ENCODE measurements at regions not wholly inside any gene's neighbourhood (a gene's known extent, or its start where the extent isn't known, plus 50 kb on each side); places are given as distances from the start of the nearest gene placed in this dataset.
A peak's percentile ranks its signal among the peaks of the same experiment; 100 is the strongest.
"Not testable (repeated sequence)": the region's sequence is repeated elsewhere in the genome, so short reads cannot be mapped to it uniquely, and the experiment has no call there.

- DNase-seq (ENCODE audit: low read depth); H3K4me3 ChIP-seq (ENCODE audit: low read length): not testable (repeated sequence)
These were observed 59.2 kb downstream of the CXorf49B start for GRCh38 chrX:71822314-71822713.

GRCh38 chrX:71823391-71824057, 60.4 kb downstream of the CXorf49B start:
- H3K4me3 ChIP-seq (ENCODE audit: low read length) = no peak overlapping the region
- TF ChIP-seq CTCF (conservative IDR thresholded peaks at IDR 0.05; ENCODE audit: low read depth, low read length) = no peak
- DNase-seq (ENCODE audit: low read depth) = no peak

- no peak for DNase-seq (ENCODE audit: low read depth)
- no peak overlapping the region for H3K4me3 ChIP-seq (ENCODE audit: low read length)
- TF ChIP-seq CTCF (conservative IDR thresholded peaks at IDR 0.05; ENCODE audit: low read depth, low read length) = no peak
These were observed 64.9 kb downstream of the CXorf49B start for GRCh38 chrX:71828086-71828485.

GRCh38 chrX:71838092-71838491, 72.6 kb upstream of the NHSL2 start:
- H3K4me3 ChIP-seq (ENCODE audit: low read length); DNase-seq (ENCODE audit: low read depth): not testable (repeated sequence)

DNA sequence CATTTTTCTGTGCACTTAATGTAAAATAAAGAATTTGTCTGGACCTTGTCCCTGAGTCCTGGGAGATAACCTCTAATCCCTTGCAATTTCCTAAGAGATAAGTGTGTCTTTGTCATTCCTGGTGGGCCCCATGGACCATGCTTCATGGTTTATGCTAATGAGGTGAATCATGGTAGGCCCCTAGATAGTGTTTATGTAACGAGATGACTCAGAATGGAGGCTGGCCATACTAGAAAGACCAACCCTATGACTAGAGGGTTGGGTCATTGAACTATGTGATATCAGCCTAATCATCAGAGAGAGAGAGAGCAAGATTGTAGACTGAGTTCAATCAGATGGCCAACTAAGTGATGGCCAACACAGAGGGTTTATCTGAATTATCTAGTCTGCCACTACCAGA, 64.2 kb upstream of the NHSL2 start:
- TF ChIP-seq CTCF (conservative IDR thresholded peaks at IDR 0.05; ENCODE audit: low read depth, low read length) = no peak

DNA sequence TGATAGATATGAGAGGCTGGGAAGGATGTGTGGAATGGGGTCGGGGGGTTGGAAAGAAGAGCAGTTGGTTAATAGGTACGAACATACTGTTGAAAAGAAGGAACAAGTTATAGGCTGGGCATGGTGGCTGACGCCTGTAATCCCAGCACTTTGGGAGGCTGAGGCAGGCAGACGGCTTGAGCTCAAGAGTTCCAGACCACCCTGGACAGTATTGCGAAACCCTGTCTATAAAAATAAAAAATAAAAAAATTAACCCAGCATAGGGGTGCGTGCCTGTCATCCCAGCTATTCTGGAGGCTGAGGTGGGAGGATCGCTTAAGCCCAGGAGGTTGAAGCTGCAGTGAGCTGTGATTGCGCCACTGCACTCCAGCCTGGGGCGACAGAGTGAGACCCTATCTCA, 58.5 kb upstream of the NHSL2 start:
- no peak for DNase-seq (ENCODE audit: low read depth)
- no peak overlapping the region for H3K4me3 ChIP-seq (ENCODE audit: low read length)
- no peak for TF ChIP-seq CTCF (conservative IDR thresholded peaks at IDR 0.05; ENCODE audit: low read depth, low read length)

More for the DNA sequence above, 64.2 kb upstream of the NHSL2 start:
- no peak overlapping the region for H3K4me3 ChIP-seq (ENCODE audit: low read length)
- no peak for DNase-seq (ENCODE audit: low read depth)

DNA sequence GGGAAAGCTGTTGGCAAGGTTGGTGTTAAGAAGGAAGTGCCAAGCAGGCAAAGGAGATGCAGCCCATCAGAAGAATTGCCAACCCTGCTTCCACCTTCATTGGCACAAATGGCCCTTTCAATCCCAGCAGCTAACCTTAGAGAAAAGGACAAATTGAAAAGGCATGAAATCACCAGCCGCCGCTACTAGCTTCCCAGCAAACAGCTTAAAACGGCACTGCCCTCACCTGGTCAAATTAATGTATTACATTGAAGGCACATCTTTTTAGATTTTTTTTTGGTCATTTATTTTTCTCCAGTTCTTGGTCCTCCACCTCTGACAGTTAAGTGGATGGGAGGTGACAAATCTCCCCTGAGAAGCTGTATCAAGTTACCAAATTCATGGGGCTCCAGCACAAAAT, 51.0 kb upstream of the NHSL2 start:
- peak; percentile 68 for TF ChIP-seq CTCF (conservative IDR thresholded peaks at IDR 0.05; ENCODE audit: low read depth, low read length)
- no peak for DNase-seq (ENCODE audit: low read depth)
- no peak overlapping the region for H3K4me3 ChIP-seq (ENCODE audit: low read length)
